ENCODE measurements at regions not wholly inside any gene's neighbourhood (a gene's known extent, or its start where the extent isn't known, plus 50 kb on each side); places are given as distances from the start of the nearest gene placed in this dataset.

DNA sequence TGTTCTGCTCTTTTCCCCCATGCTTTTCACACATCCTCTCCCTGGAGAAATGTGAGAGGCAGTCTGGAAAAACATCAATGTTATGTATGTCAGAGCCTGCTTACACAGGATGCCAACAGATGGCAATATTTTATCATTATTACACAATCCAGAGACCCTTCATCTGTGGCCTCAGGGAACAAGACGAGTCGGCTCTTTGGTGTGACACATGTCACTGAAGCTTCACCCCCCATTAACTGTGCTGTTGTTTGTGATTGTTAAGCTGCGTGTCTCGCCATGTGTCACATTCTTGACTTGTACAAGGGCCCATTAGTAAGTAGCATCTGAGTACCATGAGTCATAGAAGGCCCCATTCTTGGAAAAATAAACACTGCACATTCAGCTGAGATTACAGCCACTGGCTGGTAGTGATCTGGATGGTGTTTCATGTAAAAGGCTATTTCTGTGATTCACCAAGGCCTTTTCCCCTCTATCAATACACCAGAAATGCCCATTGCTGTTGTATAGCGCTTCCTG is 682.1 kb upstream of the SOX9 start:
- Histone ChIP-seq H3K4me3 (replicated peaks; ENCODE audit: insufficient read depth, low read length) (no peak overlapping the region), H3K27ac (replicated peaks) (no peak overlapping the region), H3K27me3 (ENCODE audit: insufficient read depth, poor library complexity, severe bottlenecking) (no peaks in the 10 kb centered on the region)
- DNase-seq (ENCODE audit: low read depth in 1 of 2, low spot score in 1 of 2) = no peak
- TF ChIP-seq SPI1 (IDR thresholded peaks at IDR 0.05; ENCODE audit: borderline replicate concordance, low read depth) (no peak), GABPA (IDR thresholded peaks at IDR 0.05; ENCODE audit: low read depth) (no peak), POLR2AphosphoS5 (IDR thresholded peaks at IDR 0.05; ENCODE audit: low read depth) (no peak)
- TF ChIP-seq, protein P1, sequence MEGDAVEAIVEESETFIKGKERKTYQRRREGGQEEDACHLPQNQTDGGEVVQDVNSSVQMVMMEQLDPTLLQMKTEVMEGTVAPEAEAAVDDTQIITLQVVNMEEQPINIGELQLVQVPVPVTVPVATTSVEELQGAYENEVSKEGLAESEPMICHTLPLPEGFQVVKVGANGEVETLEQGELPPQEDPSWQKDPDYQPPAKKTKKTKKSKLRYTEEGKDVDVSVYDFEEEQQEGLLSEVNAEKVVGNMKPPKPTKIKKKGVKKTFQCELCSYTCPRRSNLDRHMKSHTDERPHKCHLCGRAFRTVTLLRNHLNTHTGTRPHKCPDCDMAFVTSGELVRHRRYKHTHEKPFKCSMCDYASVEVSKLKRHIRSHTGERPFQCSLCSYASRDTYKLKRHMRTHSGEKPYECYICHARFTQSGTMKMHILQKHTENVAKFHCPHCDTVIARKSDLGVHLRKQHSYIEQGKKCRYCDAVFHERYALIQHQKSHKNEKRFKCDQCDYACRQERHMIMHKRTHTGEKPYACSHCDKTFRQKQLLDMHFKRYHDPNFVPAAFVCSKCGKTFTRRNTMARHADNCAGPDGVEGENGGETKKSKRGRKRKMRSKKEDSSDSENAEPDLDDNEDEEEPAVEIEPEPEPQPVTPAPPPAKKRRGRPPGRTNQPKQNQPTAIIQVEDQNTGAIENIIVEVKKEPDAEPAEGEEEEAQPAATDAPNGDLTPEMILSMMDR (IDR thresholded peaks at IDR 0.05; ENCODE audit: insufficient read depth, low read length) = no peak
- TF ChIP-seq, protein P2, sequence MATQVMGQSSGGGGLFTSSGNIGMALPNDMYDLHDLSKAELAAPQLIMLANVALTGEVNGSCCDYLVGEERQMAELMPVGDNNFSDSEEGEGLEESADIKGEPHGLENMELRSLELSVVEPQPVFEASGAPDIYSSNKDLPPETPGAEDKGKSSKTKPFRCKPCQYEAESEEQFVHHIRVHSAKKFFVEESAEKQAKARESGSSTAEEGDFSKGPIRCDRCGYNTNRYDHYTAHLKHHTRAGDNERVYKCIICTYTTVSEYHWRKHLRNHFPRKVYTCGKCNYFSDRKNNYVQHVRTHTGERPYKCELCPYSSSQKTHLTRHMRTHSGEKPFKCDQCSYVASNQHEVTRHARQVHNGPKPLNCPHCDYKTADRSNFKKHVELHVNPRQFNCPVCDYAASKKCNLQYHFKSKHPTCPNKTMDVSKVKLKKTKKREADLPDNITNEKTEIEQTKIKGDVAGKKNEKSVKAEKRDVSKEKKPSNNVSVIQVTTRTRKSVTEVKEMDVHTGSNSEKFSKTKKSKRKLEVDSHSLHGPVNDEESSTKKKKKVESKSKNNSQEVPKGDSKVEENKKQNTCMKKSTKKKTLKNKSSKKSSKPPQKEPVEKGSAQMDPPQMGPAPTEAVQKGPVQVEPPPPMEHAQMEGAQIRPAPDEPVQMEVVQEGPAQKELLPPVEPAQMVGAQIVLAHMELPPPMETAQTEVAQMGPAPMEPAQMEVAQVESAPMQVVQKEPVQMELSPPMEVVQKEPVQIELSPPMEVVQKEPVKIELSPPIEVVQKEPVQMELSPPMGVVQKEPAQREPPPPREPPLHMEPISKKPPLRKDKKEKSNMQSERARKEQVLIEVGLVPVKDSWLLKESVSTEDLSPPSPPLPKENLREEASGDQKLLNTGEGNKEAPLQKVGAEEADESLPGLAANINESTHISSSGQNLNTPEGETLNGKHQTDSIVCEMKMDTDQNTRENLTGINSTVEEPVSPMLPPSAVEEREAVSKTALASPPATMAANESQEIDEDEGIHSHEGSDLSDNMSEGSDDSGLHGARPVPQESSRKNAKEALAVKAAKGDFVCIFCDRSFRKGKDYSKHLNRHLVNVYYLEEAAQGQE (IDR thresholded peaks at IDR 0.05; ENCODE audit: insufficient replicate concordance, low read depth) = no peak

DNA sequence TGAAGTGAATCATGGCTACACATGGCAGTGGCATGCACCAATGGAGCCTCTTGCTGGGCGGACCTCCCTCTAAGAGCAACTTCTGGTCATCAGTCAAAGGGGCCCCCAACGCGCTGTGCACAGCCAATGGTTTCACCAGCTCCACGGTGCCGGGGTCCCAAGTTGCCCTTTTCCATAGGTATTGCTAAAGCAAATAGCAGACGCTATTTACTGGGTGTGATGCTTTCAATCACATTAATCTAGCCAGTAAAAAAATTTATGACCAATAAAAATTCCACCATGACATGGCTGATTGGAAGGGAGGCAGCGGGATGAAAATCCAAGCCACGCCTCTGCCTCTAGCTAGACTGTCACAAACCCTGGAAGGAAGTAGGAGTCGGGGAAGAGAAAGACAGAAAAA is 680.3 kb upstream of the SOX9 start:
- no peak for DNase-seq (ENCODE audit: low read depth in 1 of 2, low spot score in 1 of 2)
- no peaks in the 10 kb centered on the region for H3K27me3 ChIP-seq (ENCODE audit: insufficient read depth, poor library complexity, severe bottlenecking)
- no peak overlapping the region for H3K27ac ChIP-seq (replicated peaks)
- no peak overlapping the region for H3K4me3 ChIP-seq (replicated peaks; ENCODE audit: insufficient read depth, low read length)
- TF ChIP-seq, protein P2 (IDR thresholded peaks at IDR 0.05; ENCODE audit: insufficient replicate concordance, low read depth) = no peak
- TF ChIP-seq GABPA (IDR thresholded peaks at IDR 0.05; ENCODE audit: low read depth) (no peak), SPI1 (IDR thresholded peaks at IDR 0.05; ENCODE audit: borderline replicate concordance, low read depth) (no peak), POLR2AphosphoS5 (IDR thresholded peaks at IDR 0.05; ENCODE audit: low read depth) (no peak)
- TF ChIP-seq, protein P1 (IDR thresholded peaks at IDR 0.05; ENCODE audit: insufficient read depth, low read length) = no peak

DNA sequence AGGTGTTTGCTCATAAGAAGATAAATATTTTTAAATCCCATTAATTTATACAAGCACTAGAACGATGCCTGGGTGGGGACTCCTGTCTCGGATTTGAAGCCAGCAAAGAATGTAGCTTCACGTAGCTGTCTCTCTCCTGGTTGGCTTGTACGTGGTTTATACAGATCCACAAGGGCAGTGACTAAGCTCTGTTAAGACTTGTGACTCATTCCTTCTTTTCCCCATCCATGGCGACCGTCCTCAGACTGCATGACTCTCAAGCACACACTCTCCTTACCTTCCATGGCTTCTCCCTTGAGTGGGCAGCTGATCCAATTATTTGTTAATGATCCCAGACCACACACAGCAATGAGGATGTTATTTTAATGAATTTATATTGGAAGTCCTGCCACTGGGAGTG is 679.7 kb upstream of the SOX9 start:
- TF ChIP-seq, protein P1 (IDR thresholded peaks at IDR 0.05; ENCODE audit: insufficient read depth, low read length) = no peak
- TF ChIP-seq SPI1 (IDR thresholded peaks at IDR 0.05; ENCODE audit: borderline replicate concordance, low read depth) = no peak
- TF ChIP-seq, protein P2 (IDR thresholded peaks at IDR 0.05; ENCODE audit: insufficient replicate concordance, low read depth) = no peak
- no peak for TF ChIP-seq POLR2AphosphoS5 (IDR thresholded peaks at IDR 0.05; ENCODE audit: low read depth)
- no peak for TF ChIP-seq GABPA (IDR thresholded peaks at IDR 0.05; ENCODE audit: low read depth)
- Histone ChIP-seq H3K27ac (replicated peaks) (no peak overlapping the region), H3K4me3 (replicated peaks; ENCODE audit: insufficient read depth, low read length) (no peak overlapping the region), H3K27me3 (ENCODE audit: insufficient read depth, poor library complexity, severe bottlenecking) (no peaks in the 10 kb centered on the region)
- DNase-seq (ENCODE audit: low read depth in 1 of 2, low spot score in 1 of 2) = no peak

Measured in HL-60 (cell line).